ENCODE measurements at regions not wholly inside any gene's neighbourhood (a gene's known extent, or its start where the extent isn't known, plus 50 kb on each side); places are given as distances from the start of the nearest gene placed in this dataset.
A peak's percentile ranks its signal among the peaks of the same experiment; 100 is the strongest.
"Not testable (repeated sequence)": the region's sequence is repeated elsewhere in the genome, so short reads cannot be mapped to it uniquely, and the experiment has no call there.

DNA sequence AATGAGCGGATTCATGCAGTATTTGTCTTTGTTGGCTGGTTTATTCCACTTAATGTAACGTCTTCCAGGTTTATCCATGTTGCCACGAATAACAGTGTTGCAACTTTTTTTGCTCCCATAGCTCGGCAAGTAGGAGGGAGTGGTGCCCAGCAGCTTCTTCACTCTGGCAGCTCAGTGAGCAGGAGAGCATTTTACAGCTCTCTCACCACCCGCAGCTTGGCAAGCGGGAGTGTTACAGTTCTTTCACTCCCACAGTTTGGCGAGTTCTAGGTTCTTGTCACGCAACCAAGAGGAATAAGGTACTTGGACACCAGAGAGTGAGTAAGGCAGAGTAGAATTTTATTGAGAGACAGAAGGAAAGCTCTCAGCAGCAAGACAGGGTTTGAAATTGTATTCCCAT is 935.2 kb downstream of the TBL1XR1 start:
- DNase-seq (ENCODE audit: low read depth in 4 of 4, low spot score in 3 of 4): no peak

DNA sequence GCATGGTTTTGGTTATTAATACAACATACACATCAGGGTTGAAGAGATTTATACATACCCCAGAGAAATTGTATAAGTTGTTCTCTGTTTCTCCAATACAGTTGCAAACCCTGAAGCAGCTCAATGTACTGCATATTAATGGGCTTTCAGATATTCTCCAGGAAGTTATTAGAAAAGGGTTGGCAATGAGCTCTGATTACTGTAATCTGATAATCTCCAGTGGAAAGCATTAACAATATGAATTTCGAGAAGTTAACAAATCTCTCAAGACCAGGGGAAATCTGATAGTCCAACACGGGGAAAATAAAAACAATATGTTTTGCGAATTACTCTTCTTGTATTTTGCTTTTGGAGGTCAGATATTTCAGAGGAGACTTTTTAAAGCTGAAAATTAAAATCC is 950.1 kb downstream of the TBL1XR1 start:
- DNase-seq (ENCODE audit: low read depth in 4 of 4, low spot score in 3 of 4): no peak

DNA sequence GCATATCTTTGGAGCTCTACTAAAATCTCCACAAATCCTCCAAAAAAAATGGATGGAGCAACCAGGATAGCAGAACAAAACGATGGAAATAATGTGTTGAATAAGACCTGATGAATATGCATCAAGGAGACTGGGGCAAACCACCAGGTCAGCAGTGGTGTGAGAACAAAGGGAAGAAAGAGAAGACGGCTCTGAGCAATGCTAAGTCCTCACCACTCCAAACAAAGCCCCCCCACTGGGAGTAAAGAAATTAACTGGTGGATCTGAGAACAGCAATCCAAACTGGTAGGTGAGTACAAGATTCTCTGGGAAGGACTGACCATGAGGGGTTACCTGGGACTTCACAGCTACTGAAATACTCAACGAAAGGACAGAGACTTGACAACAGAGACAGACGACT is 977.3 kb downstream of the TBL1XR1 start:
- no peak for DNase-seq (ENCODE audit: low read depth in 4 of 4, low spot score in 3 of 4)

DNA sequence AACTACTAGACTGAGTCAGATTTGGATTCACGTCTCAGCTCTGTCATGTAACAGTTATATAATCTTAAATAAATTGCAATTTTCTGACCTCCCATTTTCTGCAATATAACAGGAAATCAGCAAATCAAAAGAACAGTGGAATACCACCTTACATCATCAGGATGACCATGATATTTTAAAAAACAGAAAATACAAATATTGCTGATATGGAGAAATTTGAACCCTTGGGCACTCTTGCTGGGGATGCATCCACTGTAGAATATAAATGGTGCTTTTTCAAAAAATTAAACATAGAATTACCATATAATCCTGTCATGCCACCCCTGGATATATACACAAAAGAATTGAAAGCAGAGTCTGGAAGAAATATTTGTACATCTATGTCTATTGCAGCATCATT is 982.5 kb downstream of the TBL1XR1 start:
- DNase-seq (ENCODE audit: low read depth in 4 of 4, low spot score in 3 of 4): no peak

DNA sequence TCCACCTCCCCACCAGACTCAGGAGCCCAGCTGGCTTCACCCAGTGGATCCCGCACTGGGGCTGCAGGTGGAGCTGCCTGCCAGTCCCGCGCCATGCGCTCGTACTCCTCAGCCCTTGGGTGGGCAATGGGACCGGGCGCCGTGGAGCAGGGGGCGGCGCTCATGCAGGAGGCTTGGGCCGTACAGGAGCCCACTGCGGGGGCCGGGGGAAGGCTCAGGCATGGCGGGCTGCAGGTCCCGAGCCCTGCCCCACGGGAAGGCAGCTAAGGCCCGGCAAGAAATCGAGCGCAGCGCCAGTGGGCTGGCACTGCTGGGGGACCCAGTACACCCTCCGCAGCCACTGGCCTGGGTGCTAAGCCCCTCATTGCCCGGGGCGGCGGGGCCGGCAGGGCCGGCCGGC is 984.0 kb downstream of the TBL1XR1 start:
- DNase-seq (ENCODE audit: low read depth in 4 of 4, low spot score in 3 of 4): not testable (repeated sequence)

DNA sequence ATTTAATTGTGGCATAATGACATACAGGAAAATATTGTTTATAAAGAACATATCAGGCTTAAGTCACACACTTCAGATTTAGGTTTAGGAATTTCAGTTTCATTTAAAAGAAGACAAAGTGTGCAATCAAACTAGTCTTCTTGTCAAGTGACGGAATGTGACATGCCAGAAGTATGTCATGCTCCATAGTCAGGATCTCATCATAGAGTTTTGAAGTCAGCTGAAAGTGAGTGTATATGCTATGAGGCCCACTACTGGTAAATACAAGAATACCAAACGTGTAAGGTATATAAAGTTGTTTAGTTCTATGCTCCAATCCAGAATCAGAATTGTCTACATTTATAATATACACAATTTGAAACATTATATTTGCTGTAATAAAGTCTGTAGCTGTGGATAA is 988.4 kb downstream of the TBL1XR1 start:
- no peak for DNase-seq (ENCODE audit: low read depth in 4 of 4, low spot score in 3 of 4)

DNA sequence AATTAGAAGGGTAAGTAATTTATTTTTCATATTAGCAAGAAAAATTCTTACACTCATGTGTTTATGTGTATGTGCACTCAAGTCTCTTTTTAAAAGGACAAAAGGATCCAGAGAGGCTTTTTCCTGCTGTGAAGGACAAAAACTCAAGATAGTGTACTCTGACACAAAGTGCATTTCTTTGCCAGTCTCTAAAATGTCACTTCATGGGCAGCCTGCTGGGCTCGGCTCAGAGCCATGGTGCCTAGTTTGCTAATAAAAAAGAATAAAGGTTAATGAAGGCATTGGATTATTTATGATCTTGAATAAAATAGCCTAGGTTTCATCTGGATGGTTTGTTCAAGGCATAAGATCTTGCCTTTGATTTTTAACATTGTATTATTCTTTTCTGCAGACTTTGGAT is 989.0 kb downstream of the TBL1XR1 start:
- no peak for DNase-seq (ENCODE audit: low read depth in 4 of 4, low spot score in 3 of 4)

DNA sequence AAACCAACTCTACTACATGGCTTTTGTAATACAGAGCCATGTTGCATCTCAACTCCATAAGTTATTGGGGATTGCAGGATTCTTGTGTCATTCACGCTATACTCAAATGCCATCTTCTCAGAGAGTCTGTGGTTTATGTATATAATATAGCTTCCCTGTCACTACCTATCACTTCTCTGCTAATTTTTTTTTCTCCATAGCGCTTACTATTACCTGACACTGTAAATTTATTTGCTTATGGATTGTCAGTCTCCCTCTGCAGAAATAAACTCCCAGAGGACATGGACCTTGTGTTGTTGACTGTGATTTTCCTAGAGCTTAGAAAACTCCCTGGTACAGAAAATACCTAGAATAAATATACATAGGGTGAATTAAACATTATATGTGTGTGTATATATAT is 990.5 kb downstream of the TBL1XR1 start:
- no peak for DNase-seq (ENCODE audit: low read depth in 4 of 4, low spot score in 3 of 4)

DNA sequence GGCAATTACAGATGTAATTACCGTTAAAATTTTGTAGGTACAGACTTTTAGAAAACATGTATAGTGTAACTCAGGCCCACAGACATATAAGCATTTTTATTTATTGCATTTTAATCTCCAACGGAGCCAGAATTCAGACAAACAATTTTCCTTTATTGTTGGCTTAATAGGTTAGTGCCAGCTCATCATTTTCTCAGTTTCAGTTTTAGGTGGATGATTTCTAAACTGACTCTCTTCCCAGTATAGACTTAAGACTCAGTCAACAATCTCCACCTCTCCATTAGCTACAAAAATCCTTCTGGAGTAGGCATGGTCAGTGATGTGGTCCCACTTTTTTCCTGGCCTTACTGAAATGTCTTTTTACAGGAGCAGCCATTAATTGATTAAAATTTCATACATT is 994.6 kb downstream of the TBL1XR1 start:
- DNase-seq (ENCODE audit: low read depth in 4 of 4, low spot score in 3 of 4): no peak

DNA sequence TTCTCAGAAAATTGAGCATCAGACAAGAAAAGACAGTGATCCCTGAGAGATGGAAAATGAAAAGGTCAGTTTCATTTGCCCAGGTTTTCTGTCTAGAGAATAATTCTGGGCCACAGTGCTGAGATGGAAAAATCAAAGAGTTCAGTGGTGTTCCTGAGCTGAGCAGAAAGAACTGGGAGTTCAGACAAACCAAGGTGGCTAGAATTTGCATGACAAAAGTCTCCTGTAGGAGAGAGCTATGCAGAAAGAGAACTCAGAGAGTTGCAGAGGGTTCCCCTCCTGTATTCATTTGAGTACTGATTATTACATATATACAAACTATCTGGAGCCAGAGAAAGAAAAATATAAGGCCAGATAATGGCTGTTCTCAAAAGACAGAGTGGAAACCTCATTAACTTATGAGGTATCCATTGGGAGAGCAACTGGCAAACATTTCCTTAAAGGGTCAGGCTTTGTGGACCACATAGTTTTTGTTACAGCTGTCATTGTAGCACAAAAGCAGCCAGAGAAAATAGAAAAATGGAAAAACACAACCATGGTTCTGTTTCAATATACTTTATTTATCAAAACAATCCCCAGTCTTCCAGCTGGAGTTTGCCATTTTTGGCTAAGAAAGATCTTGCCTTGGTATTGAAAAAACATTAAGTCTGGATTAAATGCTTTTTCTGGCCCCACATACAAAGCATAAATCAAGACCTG is 1004.1 kb downstream of the TBL1XR1 start:
- no peak for DNase-seq (ENCODE audit: low read depth in 4 of 4, low spot score in 3 of 4)

DNA sequence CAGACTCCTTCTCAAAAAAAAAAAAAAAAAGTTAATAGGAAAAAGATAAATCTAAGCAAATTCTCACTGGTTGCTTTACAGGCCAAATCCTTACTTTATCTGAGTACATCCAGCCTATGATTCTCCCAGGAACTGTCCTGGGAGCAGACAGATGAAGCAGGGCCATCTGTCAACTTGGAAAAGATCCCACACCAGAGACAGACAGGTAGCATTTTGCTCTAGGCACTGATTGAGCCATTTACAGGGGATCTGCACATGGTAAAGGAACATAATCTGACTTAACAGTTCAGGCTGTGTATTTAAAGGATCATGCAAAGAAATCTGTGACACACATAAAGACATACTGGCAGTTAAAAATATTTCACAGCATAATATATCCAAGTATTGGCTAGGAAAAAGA is 1006.5 kb downstream of the TBL1XR1 start:
- no peak for DNase-seq (ENCODE audit: low read depth in 4 of 4, low spot score in 3 of 4)

DNA sequence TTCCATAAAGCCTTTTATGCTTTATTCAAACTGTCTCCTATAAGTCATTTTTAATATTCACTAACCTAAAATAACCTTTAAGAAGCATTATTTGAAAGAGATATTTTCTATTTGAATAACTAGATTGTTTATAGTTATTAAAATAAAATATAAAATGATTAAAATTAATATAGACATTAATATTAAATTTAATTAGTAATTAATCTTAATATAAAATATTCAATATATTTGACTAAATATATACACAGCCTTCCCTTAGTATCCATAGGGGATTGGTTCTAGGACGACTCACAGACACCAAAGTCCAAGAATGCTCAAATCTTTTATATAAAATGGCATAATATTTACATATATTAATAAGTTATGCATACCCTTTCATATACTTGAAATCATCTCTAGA is 1014.1 kb downstream of the TBL1XR1 start:
- DNase-seq (ENCODE audit: low read depth in 4 of 4, low spot score in 3 of 4): no peak

DNA sequence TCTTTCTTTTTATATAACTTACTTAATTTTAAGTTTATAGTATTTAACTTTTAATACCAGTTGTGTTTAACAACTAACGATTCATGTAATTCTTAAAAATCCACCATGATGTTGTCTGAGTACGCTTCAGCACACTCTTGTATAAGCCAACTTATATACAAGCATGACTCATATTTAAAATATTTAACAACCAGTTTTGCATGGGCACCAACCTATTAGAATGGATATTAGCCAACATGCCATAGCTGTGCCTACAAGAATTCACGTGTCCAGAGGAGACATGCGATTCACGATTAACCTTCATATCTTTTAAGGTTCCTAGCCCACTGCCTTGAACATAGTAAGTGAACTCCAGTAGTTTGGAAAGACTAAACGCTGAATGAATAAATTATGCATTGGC is 1023.2 kb downstream of the TBL1XR1 start:
- no peak for DNase-seq (ENCODE audit: low read depth in 4 of 4, low spot score in 3 of 4)

DNA sequence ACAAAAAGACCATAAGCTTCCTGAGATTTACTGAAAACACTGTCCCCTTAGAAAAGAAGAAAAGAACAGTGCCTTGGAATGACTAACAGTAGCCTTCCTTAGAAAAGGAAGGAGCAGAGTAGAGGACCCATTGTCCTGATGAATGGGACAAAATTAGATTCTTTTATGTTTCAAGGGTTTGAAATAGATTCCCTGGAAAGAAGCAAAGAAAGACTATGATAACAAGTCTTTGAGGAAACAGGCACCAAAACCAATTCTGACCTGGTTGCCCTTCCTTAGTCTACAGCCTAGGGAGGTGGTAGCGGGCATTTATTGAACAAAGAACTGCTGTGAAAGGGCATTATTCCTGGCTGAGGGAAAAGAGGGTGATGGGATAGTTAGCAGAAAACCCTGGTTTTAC is 1024.8 kb downstream of the TBL1XR1 start:
- DNase-seq (ENCODE audit: low read depth in 4 of 4, low spot score in 3 of 4): no peak

DNA sequence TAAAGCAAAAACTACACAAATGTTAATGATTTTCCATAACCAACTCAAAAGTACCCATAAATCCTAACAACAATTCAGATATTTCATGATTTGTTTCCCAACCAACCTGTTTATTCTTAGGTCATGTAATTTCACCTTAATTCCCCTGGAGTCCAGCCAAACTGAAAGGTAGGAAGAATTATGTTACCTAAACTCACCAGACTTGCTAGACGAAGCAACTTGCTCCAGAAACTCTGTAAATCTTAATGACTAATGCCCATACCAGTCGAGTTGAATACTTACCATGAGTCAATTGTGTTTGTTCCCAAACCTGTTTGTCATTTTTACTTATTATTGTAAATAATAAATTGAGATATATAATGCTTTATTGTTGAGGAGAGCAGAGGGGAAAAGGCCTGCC is 1030.0 kb downstream of the TBL1XR1 start:
- peak in 3 of 4 donors; percentile 16 to 29 (median 23) for DNase-seq (ENCODE audit: low read depth in 4 of 4, low spot score in 3 of 4)

DNA sequence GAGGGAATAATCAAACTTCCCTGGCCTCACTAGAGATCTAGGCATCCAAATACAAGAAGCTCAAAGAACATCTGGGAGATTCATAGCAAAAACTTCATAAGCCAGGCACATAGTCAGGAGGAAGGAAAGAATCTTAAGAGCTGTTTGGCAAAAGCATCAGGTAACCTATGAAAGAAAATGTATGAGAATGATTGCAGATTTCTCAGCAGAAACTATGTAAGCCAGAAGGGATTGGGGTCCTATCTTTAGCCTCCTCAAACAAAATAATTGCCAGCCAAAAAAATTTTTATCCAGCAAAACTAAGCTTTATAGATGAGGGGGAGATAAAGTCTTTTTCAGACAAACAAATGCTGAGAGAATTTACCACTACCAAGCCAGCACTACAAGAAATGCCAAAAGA is 1036.3 kb downstream of the TBL1XR1 start:
- DNase-seq (ENCODE audit: low read depth in 4 of 4, low spot score in 3 of 4): no peak

DNA sequence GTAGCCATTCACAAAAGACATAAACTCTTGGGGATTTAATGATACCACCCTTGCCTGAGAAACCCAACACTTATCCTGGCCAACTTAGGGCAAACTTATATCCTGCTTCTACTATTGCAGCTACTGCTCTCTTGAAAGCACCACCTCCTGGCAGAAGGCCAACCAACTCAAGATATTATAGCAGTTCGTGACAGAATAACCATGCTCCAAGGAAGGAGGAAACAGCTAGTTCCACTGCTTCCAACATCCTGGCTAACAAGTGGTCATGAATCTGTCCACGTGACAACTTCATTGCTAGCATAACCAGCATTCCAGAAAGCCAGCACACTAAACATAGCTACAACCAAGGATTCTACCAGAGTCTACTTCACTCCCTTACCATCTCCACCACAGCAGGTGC is 1037.5 kb downstream of the TBL1XR1 start:
- DNase-seq (ENCODE audit: low read depth in 4 of 4, low spot score in 3 of 4): no peak

DNA sequence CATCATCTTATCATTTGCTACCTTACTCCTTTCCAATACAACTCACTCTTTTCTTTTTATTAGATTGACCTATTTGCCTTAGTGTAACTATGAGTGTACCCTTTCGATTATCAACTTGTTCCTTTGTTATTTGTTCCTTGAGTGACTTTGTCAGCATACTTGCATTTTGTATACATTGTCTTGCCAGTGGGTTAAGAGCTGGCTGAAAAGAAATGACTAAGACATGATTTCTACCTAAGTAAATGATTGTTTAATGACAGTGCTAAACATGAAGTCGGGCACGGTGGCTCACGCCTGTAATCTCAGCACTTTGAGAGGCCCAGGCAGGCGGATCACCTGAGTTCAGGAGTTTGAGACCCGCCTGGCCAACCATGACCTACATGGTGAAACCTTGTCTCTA is 1042.3 kb downstream of the TBL1XR1 start:
- DNase-seq (ENCODE audit: low read depth in 4 of 4, low spot score in 3 of 4): no peak

DNA sequence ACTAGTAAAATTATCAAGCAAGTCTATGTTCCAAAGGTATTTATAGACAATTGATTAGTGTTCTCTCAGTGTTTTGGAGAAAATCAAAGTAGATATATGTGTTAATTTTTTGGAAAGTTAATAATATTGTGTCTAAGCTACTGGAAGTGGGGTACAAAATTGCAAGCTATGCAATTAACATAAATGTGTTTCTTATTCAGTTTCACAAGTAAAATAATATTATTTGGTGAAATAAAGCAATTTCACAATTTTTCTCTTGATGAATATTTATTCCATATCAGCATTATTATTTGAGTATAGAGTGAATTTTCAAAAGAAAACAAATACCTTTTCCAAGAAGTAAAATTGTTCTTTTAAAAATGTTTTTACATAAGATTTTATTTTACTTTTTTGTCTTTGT is 1047.7 kb downstream of the TBL1XR1 start:
- DNase-seq (ENCODE audit: low read depth in 4 of 4, low spot score in 3 of 4): no peak

DNA sequence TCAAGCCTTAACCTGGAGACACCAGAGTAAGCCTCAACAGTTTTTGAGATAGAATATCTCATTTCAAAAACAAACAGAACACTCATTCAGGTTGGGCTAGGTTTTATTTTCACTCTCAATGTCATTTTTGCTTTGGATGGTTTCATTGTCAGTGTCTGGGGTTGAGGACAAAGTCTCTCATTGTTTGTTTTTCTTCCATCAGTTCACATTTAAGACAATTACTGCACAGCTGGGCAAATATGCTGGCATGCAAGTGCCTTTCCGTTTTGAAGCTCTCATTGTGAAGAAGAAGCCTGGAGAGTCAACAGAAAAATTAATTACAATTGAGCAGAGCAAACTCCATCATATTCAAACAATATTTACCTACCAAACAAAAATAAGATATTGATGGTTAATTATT is 1050.0 kb downstream of the TBL1XR1 start:
- DNase-seq (ENCODE audit: low read depth in 4 of 4, low spot score in 3 of 4): no peak

DNA sequence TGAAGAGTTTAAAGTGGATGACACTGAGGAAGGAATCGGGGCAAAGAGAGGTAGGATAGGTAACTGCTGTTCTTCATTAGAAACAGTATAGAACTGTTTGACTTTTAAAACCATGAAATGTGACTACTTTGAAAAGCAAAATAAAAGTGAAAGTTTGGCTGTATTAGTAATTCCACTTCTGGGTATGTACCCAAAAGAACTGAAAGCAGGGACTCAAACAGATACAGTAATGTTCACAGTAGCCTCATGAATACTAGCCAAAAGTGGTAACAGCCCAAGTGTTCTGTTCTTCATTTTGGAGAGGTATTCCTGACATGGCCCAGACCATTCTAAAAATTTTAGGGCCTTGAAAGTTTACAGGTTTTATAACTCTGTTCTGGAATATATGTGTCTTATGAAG is 1055.4 kb downstream of the TBL1XR1 start:
- no peak for DNase-seq (ENCODE audit: low read depth in 4 of 4, low spot score in 3 of 4)

DNA sequence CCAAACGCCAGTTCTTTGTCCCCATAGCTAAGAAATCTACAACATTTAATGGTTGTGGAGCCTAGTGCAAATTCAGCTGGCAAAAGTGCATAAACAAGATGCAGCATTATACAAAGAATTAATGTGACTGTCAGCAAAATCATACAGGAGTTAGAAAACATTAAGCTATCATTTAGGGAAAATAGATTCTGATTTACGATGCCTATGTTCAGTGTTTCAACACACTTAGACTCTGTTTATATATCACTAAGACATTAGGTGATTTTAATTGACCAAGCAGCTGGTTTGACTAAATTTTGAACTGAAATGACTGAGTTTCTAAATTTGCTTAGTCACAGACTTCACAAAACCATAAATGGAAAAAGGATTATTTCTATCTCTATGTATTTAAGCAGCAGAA is 1076.8 kb downstream of the TBL1XR1 start:
- DNase-seq (ENCODE audit: low read depth in 4 of 4, low spot score in 3 of 4): no peak

DNA sequence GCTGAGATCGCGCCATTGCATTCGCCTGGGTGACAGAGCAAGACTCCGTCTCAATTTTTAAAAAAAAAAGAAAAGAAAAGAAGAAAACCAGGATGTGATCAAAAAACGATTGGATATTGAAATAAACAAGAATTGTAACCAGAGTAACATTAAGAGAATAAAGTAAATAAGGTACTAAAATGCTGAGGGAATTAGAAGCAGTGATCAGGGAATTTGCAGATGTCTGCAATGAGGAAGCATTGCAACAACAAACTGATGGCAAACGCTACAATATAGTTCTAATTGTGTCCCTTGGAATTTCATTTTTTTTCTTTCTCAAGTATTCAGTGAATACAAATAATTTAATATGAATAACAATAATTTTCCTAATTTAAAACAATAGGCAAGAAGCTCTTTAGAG is 1077.5 kb downstream of the TBL1XR1 start:
- DNase-seq (ENCODE audit: low read depth in 4 of 4, low spot score in 3 of 4): no peak

Data from right renal pelvis (tissue), 4 donors.